HG03196 (cell line): ENCODE measurements at regions not wholly inside any gene's neighbourhood (a gene's known extent, or its start where the extent isn't known, plus 50 kb on each side); places are given as distances from the start of the nearest gene placed in this dataset.

Experiments
- ATAC-seq: cut with Tn5 transposase; IDR thresholded peaks from one replicate; pipeline ENCODE4 v1.9.1; 2021; ENCODE audit not compliant: unreplicated experiment

GRCh38 chr14:29102996-29103395, 336.4 kb downstream of the FOXG1 start:
- ATAC-seq: no peak

- no peak for ATAC-seq
Observed at GRCh38 chr14:29108908-29109307, 342.3 kb downstream of the FOXG1 start.

DNA sequence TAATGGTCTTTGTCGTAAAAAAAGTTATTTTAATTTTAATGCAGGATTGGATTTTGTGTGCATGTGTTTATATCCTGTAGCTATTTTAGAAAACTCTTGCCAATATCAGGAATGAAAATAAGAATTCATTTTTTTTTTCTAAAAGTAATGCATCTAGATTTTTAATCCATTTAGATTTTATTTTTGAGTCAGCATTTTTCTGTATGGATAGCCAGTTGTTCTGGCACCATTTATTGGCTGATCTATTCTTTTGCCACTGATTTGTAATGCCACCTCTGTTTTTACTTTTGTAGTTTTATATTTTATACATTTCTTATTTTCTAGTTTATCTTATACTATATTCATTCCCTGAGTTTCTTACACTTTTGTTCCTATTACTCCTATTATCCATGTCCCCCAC, 343.0 kb downstream of the FOXG1 start:
- ATAC-seq: no peak

- no peak for ATAC-seq
Observed at GRCh38 chr14:29111554-29111953, 345.0 kb downstream of the FOXG1 start.

GRCh38 chr14:29123017-29123416, 356.4 kb downstream of the FOXG1 start:
- ATAC-seq: no peak

DNA sequence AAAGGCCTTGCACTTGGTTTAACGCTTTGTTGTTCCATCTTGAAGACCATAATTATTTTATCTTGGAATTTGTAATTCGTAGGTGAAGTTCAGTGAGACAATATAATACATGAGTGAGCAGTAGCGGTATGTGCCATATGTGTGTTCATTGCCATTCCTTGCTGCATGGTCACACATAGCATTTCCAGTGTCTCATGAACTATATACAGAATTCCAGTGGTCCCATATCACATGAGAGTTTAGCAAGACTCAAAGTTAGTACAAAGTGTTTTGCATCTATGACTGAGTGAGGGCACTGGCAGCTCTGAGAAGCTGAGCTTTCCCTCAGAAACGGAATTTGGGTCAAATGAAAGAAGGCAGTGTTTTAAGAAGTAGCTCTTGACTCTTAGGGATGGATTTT, 359.8 kb downstream of the FOXG1 start:
- no peak for ATAC-seq

DNA sequence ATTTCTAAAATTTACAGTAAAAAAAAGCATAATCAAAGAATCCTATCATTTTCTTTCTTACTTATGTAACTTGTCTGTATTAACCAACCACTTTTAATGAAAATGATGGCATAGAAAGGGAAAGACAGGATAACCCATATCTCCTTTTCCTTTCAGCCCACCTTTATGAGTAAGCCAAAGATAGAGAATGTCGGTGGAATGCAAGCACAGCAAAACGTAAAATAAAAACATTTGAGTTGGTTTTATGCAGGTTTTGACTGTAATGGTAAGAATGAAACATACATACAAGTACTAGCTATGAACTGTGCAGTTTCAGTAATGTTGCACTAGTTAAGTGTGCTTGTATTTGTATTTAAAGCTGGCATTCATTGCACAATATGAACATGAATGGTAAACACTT, 360.3 kb downstream of the FOXG1 start:
- no peak for ATAC-seq

DNA sequence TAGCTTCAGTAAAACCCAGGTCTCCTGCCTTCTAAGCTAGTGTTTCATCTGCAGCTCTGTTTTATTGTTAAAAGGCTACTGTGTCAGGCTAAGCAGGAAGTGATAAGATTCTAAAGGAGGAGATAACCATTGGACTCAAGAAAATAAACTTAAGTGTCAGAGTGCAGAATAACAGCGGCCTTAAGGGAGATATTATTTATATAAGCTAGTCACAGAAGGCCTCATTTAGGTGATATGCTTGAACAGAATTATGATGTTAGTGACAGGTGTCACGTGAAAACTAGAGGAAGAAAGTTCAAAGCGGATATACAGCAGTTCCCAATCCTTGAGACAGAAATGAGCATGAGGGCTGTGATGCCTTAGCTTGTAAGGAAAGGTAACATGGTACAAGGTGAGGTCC, 373.4 kb downstream of the FOXG1 start:
- no peak for ATAC-seq

DNA sequence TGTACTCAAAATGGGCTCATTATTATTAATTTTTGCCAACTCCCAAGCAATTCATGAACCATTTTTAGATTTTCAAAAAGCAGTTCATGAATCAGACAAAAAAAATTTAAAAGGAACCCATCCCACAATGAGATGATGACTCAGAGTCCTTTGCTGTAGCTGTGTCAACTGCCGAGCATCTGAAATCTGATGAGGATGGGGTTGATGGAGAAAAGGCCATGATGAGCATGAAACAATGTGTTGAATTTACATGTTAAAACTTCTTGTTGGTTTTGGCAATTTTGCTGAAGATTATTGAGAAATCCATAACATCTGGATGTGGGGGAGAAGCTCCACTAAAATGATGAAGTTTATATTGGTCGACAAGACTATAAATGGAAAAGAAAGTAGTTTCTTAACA, 378.0 kb downstream of the FOXG1 start:
- no peak for ATAC-seq

GRCh38 chr14:29148221-29148620, 381.6 kb downstream of the FOXG1 start:
- no peak for ATAC-seq

DNA sequence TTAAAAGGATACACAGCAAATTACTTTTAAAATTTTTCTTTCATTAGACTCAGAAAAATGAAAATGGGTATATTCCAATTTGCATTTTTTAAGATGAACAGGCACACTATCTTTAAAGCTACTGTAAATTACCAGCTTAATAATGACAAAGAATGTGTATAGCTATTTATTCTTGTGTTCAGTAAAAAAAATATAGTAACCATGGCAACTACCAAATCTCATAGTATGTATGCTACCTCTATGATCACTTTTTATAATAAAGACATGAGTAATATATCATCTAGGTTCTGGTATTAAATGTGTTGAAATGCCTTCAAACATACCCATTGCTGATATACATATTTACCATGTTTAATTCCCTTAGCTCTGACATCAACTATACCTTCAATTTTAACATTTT, 383.2 kb downstream of the FOXG1 start:
- no peak for ATAC-seq

- ATAC-seq: no peak
Observed at GRCh38 chr14:29150659-29151058, 384.1 kb downstream of the FOXG1 start.

- no peak for ATAC-seq
Observed at GRCh38 chr14:29156096-29156495, 389.5 kb downstream of the FOXG1 start.

- ATAC-seq: no peak
Observed at GRCh38 chr14:29161593-29161992, 395.0 kb downstream of the FOXG1 start.

- no peak for ATAC-seq
Observed at GRCh38 chr14:29163109-29163508, 396.5 kb downstream of the FOXG1 start.

DNA sequence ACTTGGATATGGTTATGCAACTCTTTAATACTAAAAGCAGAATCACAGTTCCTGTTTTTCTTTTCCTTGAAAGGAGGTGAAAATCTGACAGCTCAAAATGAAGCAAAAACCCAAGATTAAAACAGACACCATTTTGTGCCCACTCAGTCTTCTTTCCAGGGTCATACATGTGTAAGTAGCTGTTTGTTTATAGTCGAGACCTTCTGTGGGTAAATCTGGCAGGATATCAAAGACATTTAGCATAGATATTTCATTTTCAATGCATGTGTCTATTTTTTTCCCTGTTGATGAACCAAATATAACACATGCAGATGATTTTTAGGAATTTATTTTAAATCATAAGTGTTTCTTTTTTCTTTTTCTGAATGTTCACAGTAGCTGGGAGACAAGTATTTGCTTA, 398.8 kb downstream of the FOXG1 start:
- no peak for ATAC-seq

DNA sequence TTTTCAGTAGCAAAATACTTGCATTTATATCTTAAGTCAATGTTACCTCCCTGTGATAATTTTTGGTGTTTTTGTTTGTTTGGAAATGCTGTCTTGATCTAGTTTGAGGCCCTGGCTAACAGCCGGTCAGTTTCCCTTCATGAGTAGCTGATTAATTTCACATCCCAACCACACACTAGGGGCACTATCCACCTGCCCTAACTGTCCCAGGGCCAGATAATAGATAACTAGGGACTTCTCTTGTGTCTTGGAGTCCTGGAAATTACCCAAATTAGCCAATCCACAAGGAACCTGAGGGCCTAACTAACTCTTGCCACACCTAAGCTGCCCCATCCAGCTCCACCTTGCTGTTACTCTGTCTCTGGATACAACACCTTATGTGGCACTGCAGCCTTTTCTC, 399.9 kb downstream of the FOXG1 start:
- ATAC-seq: no peak

DNA sequence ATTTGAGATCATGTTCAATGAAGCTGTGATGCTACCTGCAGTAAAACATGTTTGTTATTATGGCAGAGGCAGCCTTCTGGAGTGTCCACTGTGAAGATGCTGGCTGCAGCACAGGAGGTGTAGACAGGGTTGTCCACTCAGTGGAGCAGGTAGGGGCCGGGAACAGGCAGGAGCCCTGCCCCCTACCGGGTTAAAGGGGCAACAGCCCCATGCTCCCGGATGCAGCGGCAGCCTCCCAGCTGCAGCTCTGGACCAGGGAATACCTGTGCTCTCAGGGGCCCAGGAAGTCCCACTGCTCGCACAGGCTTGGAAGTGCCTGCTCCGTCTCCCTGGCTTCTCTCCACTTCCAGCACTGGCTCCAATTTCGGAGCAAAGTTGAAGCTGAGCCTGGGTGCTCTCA, 401.6 kb downstream of the FOXG1 start:
- ATAC-seq: no peak

GRCh38 chr14:29169408-29169807, 402.8 kb downstream of the FOXG1 start:
- ATAC-seq: no peak

DNA sequence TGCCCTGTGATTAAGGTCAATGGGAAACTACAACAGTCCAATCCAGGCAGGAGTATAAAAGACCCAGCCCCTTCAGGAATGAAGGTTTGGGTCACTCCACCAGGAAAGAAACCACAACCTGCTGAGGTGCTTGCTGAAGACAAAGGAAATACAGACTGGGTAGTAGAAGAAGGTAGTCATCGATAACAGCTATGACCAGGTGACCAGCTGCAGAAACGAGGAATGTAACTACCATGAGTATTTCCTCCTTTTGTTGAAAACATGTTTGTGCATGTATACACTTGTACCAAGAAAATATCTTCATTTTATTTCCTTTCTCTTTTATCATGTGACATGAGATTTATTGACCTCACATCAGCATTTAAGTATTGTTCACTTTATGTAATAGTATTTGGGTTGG, 409.1 kb downstream of the FOXG1 start:
- no peak for ATAC-seq

GRCh38 chr14:29176876-29177275, 410.3 kb downstream of the FOXG1 start:
- ATAC-seq: no peak

DNA sequence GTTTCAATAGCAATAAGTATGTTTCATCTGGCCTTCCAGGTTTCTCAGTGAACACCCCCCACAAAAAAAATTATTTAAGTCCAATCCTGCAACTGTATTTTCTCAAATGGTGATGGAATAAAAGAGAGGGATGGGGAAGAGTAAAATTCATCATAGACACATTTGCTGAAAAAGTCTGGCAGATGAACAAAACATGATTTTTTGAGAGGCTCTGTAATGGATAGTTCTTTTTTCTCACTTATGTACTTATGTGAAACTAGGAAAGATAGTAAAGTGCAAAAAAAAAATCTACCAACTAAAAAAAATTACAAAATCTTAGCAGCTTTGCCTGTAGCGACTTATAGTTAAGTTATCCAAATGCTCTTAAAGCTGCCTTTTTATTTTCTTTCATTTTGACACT, 412.4 kb downstream of the FOXG1 start:
- no peak for ATAC-seq

GRCh38 chr14:29191092-29191491, 424.5 kb downstream of the FOXG1 start:
- no peak for ATAC-seq

DNA sequence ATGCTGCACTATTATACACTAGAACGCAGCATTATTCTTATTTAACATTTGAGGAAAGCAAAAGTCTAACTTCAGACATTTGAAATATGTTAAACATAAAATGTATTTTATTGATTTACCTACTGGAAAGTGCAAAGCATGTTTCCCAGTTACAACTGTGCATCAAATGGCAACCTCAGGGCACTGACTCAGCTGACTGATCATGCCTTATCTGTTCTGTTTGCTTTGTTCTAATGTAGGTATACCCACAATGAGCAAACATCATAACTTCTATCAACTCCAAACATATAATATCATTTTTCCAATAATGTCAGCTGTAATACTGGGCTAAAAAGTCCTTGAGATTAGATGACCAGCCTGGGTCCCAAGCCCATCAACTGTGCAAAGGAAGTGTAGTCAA, 431.0 kb downstream of the FOXG1 start:
- no peak for ATAC-seq
